Pulmonary artery endothelial cell (primary cell): ENCODE measurements at regions not wholly inside any gene's neighbourhood (a gene's known extent, or its start where the extent isn't known, plus 50 kb on each side); places are given as distances from the start of the nearest gene placed in this dataset.

Experiments used
- DNase-seq: peaks from one replicate; pipeline ENCODE4 v3.0.0-alpha.2; 2011; ENCODE audit warnings: low read depth, low spot score

- DNase-seq, result no peak
These were observed 183.6 kb upstream of the CTBP2 start for GRCh38 chr10:125343983-125344382.

DNA sequence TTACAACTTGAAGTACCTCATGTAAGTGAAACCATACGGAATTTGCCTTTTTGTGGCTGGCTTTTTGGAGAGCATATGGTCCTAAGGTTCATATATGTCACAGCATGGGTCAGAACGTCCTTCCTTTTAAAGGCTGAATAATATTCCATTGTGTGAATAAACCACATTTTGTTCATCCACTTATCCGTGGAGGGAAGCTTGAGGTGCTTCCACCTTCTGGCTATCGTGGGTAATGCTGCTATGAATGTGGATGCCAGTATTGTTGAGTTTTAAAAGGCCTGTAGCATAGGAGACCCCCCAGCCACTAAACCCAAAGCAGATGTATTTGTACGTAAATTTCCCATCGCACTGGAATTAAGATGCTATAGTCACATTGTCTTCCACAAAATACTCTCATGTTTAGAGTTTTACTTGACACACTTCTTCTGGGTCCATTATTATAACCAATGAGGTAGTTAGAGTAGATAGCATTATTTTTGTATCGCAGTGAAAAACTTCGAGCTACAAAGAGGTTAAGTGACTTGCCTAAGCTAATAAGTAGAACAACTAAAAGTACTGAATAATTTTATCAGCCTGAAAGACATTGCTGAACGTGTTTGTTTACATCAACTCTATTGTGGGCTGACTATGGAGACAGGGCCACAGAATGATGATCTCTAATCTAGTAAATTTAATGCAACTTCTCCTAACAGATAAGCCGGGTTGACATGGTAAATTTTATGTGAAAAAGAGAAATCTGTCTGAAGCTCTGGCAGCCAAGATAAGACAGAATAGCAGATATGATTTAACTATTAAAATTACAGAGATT lies 183.0 kb upstream of the CTBP2 start:
- DNase-seq, result peak; percentile 4

- no peak for DNase-seq
These were observed 181.2 kb upstream of the CTBP2 start for GRCh38 chr10:125341611-125342010.

DNA sequence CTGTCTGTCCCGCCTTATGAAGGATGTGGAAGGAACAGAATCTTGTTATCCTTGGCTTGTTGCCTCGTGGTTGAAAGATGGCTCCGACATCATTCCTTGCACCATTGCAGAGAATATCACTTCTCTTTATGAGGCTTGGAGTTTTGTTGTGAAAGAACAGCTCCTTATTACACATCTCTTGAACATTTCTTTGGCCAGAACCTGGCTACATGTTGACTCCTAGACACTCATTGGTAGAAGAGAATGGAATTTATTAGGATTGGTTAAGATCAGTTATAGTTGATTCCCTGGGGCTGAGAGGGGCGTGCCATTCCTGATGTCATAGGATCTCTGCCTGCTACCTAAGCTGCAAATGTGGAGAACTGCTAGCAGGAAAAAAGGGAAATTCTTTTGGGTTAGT lies 180.5 kb upstream of the CTBP2 start:
- DNase-seq, result no peak

DNA sequence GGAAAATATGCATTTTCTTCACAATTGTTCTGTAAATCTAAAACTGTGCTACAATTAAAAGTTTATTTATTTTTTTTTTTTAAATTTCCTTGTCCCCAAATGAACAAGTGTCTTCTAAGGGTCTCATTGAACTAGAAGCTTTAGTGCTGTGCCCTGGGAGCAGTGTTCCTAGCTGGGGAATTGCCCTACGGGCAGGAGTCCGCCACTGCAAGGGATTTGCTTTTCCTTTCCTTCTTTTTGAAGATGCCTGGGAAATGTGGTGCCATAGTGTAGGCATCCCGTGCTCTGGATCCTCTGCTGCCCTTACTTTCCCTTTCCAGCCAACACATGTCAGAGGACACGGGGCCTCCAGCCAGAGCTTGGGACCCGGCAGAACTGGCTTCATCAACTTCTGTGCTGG lies 177.1 kb upstream of the CTBP2 start:
- DNase-seq, result no peak

- no peak for DNase-seq
These were observed 174.2 kb upstream of the CTBP2 start for GRCh38 chr10:125334545-125334944.

DNA sequence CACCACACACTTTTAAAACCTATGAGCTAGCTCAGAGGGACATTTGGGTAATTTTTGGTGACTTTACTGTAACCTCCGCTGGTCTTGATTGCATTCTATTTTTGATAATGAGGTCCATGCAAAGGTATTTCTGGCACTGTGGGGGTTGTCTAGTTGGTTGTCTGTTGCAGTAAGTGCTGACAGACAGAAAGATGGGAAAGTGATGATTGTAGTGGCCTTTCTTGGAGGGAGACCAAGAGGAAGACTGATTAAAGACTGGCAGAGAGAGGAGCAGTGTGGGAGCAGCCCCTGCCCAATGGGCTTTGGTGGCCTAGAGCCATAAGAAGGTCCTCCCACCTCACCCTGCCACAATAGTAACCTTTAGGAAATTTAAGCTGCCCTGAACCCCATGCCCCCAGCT lies 173.4 kb upstream of the CTBP2 start:
- DNase-seq, result no peak

- no peak for DNase-seq
These were observed 172.8 kb upstream of the CTBP2 start for GRCh38 chr10:125333209-125333591.

GRCh38 chr10:125332548-125333208 lies 172.3 kb upstream of the CTBP2 start:
- DNase-seq, result no peak

- no peak for DNase-seq
These were observed 170.7 kb upstream of the CTBP2 start for GRCh38 chr10:125331056-125331455.

GRCh38 chr10:125329056-125329455 lies 168.7 kb upstream of the CTBP2 start:
- no peak for DNase-seq

- DNase-seq, result no peak
These were observed 165.0 kb upstream of the CTBP2 start for GRCh38 chr10:125325326-125325725.

- DNase-seq, result no peak
These were observed 156.1 kb upstream of the CTBP2 start for GRCh38 chr10:125316436-125316835.

DNA sequence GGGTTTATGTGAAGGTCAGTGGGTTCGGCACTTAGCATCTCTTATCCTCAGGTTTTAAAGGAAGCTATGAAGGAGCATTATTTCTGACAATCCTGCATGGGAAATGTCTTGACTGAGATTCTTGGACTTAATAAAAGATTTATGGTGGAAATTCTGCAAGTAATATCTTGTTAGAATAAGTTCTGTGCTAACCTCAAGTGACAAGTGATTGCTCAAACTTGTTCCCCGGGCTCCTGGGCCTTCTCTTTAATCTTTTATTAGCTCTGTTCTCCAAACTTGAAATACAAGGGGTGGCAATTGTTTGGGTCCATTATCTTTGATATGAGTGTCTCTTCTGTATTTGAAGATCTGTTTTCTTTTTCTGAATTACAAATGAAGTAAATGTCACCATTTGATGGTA lies 140.6 kb upstream of the CTBP2 start:
- no peak for DNase-seq

GRCh38 chr10:125299461-125299860 lies 139.1 kb upstream of the CTBP2 start:
- no peak for DNase-seq

- DNase-seq, result no peak
These were observed 136.2 kb upstream of the CTBP2 start for GRCh38 chr10:125296598-125296997.

DNA sequence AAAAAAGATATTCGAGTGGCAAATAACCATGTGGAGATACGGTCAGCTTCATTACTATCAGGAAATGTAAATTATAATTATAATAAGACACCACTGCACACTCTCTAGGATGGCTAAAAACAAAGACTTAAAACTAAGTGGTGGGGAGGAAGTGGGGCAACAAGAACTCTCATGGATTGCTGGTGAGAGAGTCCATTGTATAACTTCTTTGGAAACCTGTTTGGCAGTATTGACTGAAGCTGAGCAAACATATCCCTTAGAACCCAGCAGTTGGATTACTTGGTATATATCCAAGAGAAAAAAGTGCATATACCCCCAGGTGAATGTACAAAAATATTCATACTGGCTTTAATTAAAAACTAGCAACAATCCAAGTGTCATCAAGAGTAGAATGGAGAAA lies 133.7 kb upstream of the CTBP2 start:
- no peak for DNase-seq

DNA sequence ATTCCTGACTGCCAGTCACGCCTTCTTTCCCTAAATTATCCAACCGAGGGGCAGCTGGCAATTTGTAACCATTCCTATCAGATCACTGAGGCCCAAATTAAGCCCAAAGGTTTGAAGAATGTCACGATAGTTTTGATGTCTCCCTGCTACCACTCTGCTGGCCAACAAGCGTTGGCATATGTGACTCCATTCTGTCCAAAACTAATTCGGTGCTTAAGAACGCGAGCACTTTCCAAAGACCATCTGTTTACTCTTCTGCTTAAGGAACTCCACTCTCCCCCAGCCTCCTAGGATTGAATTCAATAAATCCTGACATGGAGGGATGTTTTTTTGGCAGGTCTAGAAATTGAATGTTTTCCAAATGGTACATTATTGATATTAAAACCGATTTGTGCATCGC lies 131.5 kb upstream of the CTBP2 start:
- DNase-seq, result no peak

DNA sequence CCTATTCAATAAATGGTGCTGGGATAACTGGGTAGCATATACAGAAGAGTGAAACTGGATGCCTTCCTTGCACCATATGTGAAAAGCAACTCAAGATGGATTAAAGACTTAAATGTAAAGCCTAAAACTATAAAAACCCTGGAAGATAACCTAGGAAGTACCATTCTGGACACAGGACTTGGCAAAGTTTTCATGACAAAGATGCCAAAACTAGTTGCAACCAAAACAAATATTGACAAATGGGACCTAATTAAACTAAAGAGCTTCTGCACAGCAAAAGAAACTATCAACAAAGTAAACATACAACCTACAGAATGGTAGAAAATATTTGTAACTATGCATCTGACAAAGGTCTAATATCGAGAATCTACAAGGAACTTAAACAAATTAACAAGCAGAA lies 129.1 kb upstream of the CTBP2 start:
- DNase-seq, result no peak

DNA sequence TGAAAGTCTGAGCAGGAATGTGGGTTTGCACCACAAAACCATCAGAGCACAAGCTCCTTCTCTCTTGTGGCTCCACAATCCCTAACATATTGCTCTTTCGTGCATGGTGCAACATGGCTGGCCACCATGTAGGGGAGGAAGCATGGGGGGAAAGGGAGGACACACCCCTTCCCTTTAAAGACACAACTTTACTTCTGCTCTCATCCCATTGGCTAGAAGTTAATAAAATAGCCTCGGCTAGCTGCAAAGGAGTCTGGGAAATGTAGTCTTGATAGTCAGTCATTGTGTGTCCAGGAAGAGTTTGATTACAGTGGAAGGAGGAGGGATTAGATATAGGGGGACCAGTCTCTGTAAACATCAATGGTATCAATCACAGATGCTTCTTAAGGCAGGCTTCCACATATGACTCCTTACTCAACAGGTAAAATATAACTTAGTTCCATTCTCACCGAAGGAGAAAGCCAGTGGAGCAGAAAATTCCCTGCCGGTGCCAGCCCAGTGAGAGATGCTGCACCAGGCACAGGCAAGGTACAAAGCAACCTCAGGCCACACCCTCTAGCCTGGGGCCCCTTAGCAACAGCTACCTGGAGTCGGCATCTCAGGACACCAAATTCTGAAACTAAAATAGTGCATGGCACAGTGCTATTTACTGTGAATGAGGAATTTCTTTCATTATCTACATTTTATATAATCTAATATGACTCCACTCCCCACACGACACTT lies 124.7 kb upstream of the CTBP2 start:
- no peak for DNase-seq

- no peak for DNase-seq
These were observed 123.7 kb upstream of the CTBP2 start for GRCh38 chr10:125283836-125284614.
